Osteoblast (primary cell): ENCODE measurements at regions not wholly inside any gene's neighbourhood (a gene's known extent, or its start where the extent isn't known, plus 50 kb on each side); places are given as distances from the start of the nearest gene placed in this dataset.

Experiments
- DNase-seq: peaks from one replicate; pipeline ENCODE4 v3.0.0; 2011; ENCODE audit warnings: low spot score, mixed read lengths; ENCODE audit not compliant: insufficient read length; ENCODE audit errors: missing footprints
- H2AFZ ChIP-seq: 2 replicates; pipeline ENCODE4 v1.6.0; 2011; ENCODE audit warnings: mild to moderate bottlenecking, low read length
- H3K27ac ChIP-seq: 2 replicates; pipeline ENCODE4 v1.5.1; 2011; ENCODE audit warnings: mild to moderate bottlenecking, low read depth, low read length, moderate library complexity
- H3K27me3 ChIP-seq: 2 replicates; pipeline ENCODE4 v1.6.0; 2012; ENCODE audit warnings: mild to moderate bottlenecking, control low read depth, inconsistent platforms, low read length, moderate library complexity; ENCODE audit not compliant: insufficient read depth
- H3K36me3 ChIP-seq: 2 replicates; pipeline ENCODE4 v1.5.1; 2011; ENCODE audit warnings: mild to moderate bottlenecking, low read length, control low read depth, moderate library complexity; ENCODE audit not compliant: insufficient read depth
- H3K4me1 ChIP-seq: 2 replicates; pipeline ENCODE4 v1.5.1; 2011; ENCODE audit warnings: mild to moderate bottlenecking, low read length, control low read depth, moderate library complexity; ENCODE audit not compliant: insufficient read depth
- H3K4me2 ChIP-seq: 2 replicates; pipeline ENCODE4 v1.6.0; 2011; ENCODE audit warnings: mild to moderate bottlenecking, low read length; ENCODE audit not compliant: insufficient read depth
- H3K4me3 ChIP-seq: fragments of 200-600 bp; sonication (generic); 3 replicates; pipeline ENCODE4 v1.5.1; 2012; ENCODE audit warnings: mild to moderate bottlenecking, low read length, inconsistent platforms; ENCODE audit not compliant: insufficient read depth
- H3K79me2 ChIP-seq: 2 replicates; pipeline ENCODE4 v1.6.0; 2012; ENCODE audit warnings: mild to moderate bottlenecking, low read length, control low read depth, inconsistent platforms; ENCODE audit not compliant: insufficient read depth
- H3K9me3 ChIP-seq: 2 replicates; pipeline ENCODE4 v1.5.1; 2011; ENCODE audit warnings: low read depth, low read length, control low read depth
- H4K20me1 ChIP-seq: 2 replicates; pipeline ENCODE4 v1.6.0; 2012; ENCODE audit warnings: mild to moderate bottlenecking, low read length, control low read depth; ENCODE audit not compliant: insufficient read depth
- CTCF ChIP-seq: IDR thresholded peaks from 2 replicates; pipeline ENCODE4 v1.5.1; 2011; ENCODE audit warnings: mild to moderate bottlenecking, low read depth, low read length, moderate library complexity; ENCODE audit errors: extremely low read depth

GRCh38 chr5:145243016-145243415, 592.1 kb downstream of the PRELID2 start:
- Histone ChIP-seq H3K4me2 (no peak overlapping the region), H3K9me3 (no peaks in the 10 kb centered on the region), H3K27ac (no peak overlapping the region), H2AFZ (peak overlapping the region; percentile 17), H3K4me1 (peaks cover 40% of the 10 kb centered on the region), H3K4me3 (no peak overlapping the region), H4K20me1 (no peaks in the 10 kb centered on the region), H3K27me3 (no peaks in the 10 kb centered on the region), H3K36me3 (no peaks in the 10 kb centered on the region), H3K79me2 (no peaks in the 10 kb centered on the region)
- no peak for DNase-seq
- no peak for TF ChIP-seq CTCF

- no peak overlapping the region for H3K27ac ChIP-seq
- TF ChIP-seq CTCF = no peak
- H3K79me2 ChIP-seq = no peaks in the 10 kb centered on the region
- no peak overlapping the region for H3K4me3 ChIP-seq
- no peaks in the 10 kb centered on the region for H3K36me3 ChIP-seq
- H3K9me3 ChIP-seq = no peaks in the 10 kb centered on the region
- H3K4me1 ChIP-seq = peaks cover 40% of the 10 kb centered on the region
- no peaks in the 10 kb centered on the region for H3K27me3 ChIP-seq
- no peak for DNase-seq
- no peak overlapping the region for H2AFZ ChIP-seq
- H3K4me2 ChIP-seq = no peak overlapping the region
- no peaks in the 10 kb centered on the region for H4K20me1 ChIP-seq
Observed at GRCh38 chr5:145242551-145242950, 592.6 kb downstream of the PRELID2 start.

- H3K79me2 ChIP-seq = no peaks in the 10 kb centered on the region
- no peaks in the 10 kb centered on the region for H3K9me3 ChIP-seq
- H3K36me3 ChIP-seq = no peaks in the 10 kb centered on the region
- peak; percentile 58 for TF ChIP-seq CTCF
- no peak overlapping the region for H3K4me3 ChIP-seq
- H3K4me2 ChIP-seq = no peak overlapping the region
- no peaks in the 10 kb centered on the region for H3K27me3 ChIP-seq
- peaks cover 11% of the 10 kb centered on the region for H3K4me1 ChIP-seq
- no peak overlapping the region for H2AFZ ChIP-seq
- no peaks in the 10 kb centered on the region for H4K20me1 ChIP-seq
- no peak for DNase-seq
- no peak overlapping the region for H3K27ac ChIP-seq
Observed at GRCh38 chr5:145237843-145238242, 597.3 kb downstream of the PRELID2 start.

GRCh38 chr5:145236983-145237382, 598.2 kb downstream of the PRELID2 start:
- Histone ChIP-seq H4K20me1 (no peaks in the 10 kb centered on the region), H3K36me3 (no peaks in the 10 kb centered on the region), H3K4me3 (no peak overlapping the region), H3K79me2 (no peaks in the 10 kb centered on the region), H3K27me3 (no peaks in the 10 kb centered on the region), H3K4me1 (peaks cover 9% of the 10 kb centered on the region), H2AFZ (no peak overlapping the region), H3K9me3 (no peaks in the 10 kb centered on the region), H3K27ac (no peak overlapping the region), H3K4me2 (no peak overlapping the region)
- no peak for TF ChIP-seq CTCF
- DNase-seq = no peak
